Activated CD8-positive, alpha-beta memory T cell treated with anti-CD3 and anti-CD28 coated beads for 4 hours (primary cell): ENCODE measurements at regions not wholly inside any gene's neighbourhood (a gene's known extent, or its start where the extent isn't known, plus 50 kb on each side); places are given as distances from the start of the nearest gene placed in this dataset.

ENCODE experiments used
- DNase-seq, 2 donors: peaks; one replicate each; pipeline ENCODE4 v3.0.0-alpha.2; 2020; ENCODE audit warnings: low read depth in 2 of 2

DNA sequence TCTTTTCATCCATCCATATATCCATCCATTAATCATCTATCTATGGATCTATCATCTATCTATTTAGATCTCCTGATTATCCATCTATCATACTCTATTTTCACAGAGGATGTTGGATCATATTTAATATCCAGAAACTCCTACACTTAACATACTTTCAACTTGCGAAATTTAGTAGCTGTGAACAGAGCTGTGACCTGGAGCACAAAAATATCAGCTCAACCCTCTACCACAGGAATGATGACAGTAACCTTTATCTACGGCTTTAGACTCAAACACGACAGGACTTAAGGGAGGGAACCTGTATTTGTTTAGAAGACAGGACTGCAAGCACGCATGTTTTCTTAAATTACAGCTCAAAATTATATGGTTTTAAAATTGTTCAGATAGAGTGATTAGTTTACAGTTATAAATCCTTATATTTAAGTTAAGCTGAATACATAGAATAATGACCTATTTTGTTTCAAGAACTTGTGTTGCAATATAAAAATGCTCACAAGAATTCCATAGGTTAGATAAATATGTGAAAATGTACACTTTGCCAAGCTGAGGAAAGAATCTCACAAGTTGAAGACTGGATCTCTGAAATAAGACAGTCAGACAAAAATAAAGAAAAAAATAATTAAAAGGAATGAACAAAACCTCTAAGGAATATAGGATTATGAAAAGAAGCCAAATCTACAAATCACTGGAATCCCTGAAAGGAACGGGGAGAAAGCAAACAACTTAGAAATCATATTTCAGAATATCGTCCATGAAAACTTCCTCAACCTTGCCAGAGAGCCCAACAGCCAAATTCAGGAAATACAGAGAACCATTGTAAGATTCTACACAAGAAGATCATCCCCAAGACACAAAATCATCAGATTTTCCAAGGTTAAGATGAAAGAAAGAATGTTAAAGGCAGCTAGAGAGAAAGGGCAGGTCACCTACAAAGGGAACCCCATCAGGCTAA, 142.0 kb downstream of the COL6A3 start:
- no peak for DNase-seq
